DMS53 treated with DMSO at 0.1 percent for 48 hours (cell line): ENCODE measurements at regions not wholly inside any gene's neighbourhood (a gene's known extent, or its start where the extent isn't known, plus 50 kb on each side); places are given as distances from the start of the nearest gene placed in this dataset.
"Not testable (repeated sequence)": the region's sequence is repeated elsewhere in the genome, so short reads cannot be mapped to it uniquely, and the experiment has no call there.

Experiments used
- DNase-seq: peaks from one replicate; lab custom pipeline; 2025; ENCODE audit not compliant: unreplicated experiment; lab: John Stamatoyannopoulos, UW

DNA sequence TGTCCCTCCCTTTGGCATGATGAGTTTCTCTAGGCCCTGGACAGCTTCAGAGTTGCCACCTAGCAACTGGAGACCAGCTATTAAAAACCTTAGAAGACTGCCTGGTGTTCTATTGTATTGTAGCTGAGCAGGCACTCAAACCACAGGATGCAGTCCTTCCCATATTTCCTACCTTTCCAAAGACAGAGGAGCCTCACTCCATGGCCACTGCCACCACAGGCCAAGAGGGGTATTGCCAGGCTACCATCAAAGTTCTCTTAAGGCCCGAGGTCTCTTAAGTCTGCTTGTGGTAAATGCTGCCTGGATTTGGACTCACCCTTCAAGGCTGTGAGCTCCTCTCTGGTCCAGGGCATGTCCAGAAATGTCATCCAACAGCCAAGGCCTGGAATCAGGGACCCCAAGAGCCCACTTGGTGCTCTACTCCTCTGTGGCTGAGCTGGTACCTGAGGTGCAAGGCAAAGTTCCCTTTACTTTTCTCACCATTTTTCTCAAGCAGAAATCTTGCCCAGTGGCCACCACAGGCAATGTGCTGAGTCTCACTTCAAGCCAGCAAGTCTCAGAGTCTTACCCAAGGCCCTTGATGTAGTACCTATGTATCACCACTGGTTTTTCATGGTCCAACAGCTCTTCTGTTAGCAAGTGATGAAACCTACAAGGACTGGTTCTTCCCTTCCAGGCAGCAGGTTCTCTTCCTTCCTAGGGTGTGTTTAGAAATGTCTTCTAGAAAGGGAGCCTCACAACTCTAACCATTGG, 269.4 kb downstream of the AMY1C start:
- no peak for DNase-seq

- no peak for DNase-seq
These were observed 270.0 kb downstream of the AMY1C start for GRCh38 chr1:104019675-104020049.

DNA sequence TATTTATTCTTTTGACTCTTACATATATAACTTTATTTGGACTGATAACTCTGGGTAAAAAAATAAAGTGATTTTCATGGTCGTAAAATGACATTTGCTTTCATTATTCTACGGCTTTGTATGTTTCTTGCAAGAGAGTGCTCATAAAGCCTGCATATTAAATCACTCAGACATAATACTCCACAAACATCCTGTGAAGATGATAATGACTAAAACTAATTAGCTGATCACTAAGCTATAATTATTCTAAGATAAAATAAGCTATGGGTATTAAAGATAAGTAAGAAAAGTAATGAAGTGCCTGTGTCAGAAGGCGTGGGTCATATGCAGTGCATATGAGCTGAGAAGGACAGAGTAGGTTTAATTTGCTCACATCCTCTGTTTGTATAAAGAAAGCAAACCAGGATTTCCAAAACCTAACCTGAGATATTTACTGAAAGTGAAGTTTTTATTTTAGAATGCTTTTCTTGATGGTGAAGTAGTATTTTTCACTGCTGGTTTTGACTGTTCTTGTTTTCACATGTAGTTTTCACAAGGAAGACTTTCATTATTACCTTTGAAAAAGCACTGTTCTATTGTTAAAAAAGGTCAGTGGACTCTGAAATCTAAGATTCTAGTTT, 278.8 kb downstream of the AMY1C start:
- DNase-seq = no peak

DNA sequence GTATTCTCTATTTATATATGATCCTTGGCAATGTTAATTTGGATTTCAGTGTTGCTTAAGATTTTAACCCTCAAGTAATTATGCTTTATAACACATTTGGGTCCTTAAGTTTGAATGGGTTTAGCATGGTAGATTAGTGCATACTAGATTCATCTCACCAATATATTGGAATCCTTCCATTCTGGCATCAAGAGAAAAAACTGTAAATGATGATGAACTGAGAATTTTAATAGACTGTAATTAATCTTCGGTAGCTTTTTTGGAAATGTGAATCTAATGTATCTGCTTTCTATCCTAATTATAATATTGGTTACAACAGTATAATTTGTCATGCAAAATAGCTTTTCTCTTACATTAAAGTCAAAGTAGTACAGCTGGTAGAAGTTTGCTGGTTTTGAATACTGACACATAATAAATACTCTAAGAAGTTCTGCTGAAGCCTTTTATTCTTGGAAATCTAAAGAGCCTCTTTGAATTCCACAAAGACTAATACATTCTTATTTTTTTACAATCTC, 279.8 kb downstream of the AMY1C start:
- no peak for DNase-seq

- DNase-seq = peak; percentile 34
These were observed 307.1 kb downstream of the AMY1C start for GRCh38 chr1:104056786-104057185.

DNA sequence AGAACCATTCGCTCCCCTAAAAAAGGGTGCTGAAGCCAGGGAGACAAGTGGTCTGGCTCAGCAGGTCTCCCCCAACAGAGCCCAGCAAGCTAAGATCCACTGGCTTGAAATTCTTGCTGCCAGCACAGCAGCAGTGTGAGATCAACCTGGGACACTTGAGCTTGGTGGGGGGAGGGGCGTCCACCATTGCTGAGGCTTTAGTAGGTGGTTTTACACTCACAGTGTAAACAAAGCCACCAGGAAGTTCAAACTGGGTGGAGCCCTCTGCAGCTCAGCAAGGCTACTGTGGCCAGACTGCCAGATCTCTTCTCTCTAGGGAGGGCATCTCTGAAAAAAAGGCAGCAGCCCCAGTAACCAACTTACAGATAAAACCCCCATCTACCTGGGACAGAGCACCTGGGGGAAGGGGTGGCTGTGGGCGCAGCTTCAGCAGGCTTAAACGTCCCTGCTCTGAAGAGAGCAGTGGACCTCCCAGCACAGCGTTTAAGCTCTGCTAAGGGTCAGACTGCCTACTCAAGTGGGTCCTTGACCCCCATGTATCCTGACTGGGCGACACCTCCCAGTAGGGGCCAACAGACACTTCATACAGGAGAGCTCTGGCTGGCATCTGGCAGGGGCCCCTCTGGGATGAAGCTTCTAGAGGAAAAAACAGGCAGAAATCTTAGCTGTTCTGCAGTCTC, 307.7 kb downstream of the AMY1C start:
- DNase-seq = peak; percentile 84

GRCh38 chr1:104061637-104062036, 311.9 kb downstream of the AMY1C start:
- not testable (repeated sequence) for DNase-seq

DNA sequence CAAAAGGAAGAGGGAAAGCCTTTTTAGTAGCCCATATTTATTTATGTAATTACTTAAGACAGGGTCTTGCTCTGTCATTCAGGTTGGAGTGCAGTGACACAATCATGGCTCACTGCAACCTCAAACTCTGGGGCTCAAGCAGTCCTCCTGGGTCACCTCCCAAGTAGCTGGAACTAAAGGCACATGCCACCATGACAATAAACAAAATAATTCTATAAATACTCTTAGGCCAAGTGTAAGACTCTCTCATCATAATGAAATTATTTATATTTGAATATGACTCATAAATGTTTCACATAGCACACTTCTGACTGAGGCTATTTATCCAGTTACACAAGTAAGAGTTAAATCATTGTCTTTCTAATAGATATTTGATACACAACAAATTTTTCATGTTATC, 314.7 kb downstream of the AMY1C start:
- no peak for DNase-seq

DNA sequence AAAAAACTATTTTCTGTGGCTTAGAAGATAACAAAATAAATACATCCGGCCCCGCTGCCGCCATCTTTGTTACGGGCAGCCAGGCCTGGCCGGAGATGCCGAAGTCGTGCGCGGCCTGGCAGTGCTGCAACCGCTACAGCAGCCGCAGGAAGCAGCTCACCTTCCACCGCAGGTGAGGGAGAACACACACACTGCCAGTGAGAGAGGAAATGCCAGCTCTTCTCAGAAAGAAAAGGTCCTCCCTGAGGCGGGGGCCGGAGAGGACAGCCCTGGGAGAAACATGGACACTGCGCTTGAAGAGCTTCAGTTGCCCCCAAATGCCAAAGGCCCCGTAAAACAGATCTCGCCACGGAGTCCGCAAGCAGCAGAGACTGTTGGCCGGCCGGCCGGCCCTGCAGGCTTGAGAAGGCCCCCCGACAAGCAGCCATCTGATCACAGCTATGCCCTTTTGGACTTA, 323.2 kb downstream of the AMY1C start:
- peak; percentile 23 for DNase-seq

GRCh38 chr1:104073463-104073902, 323.8 kb downstream of the AMY1C start:
- no peak for DNase-seq

GRCh38 chr1:104082221-104082620, 332.5 kb downstream of the AMY1C start:
- DNase-seq = no peak

DNA sequence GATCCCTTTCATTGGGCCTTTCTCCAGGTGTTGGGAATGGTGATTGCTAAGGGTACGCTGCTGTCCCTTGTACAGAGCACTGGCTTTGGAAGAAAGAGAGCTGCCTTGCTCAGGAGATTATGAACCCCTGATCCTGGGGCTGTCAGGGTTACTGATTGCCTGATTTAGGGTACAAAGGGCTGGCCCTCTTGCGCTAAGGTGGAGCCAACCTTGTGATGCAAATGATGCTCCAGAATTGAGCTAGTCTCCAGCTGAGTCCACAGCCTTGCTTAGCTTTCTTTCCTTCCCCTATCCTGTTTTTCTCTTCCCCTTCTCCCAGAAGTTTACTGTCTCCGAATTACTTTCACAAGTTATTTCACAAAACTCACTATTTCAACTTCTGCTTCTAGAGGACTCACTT, 334.7 kb downstream of the AMY1C start:
- DNase-seq = no peak

- no peak for DNase-seq
These were observed 343.0 kb downstream of the AMY1C start for GRCh38 chr1:104092698-104093097.

DNA sequence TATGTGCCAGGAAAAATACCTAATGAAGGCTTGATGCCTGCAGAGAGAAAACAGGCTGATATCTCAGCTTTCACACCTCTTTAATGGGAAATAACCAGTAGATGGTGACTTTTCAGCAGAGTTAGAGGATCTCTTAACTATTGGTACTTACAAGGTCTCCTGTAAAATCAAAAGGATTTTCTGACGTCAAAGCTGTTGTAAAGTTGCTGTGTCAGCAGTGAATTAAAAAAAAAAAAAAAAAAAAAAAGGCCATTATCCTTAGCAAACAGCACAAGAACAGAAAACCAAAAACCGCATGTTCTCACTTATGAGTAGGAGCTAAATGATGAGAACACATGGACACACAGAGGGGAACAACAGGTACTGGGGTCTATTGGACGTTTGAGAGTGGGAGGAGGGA, 349.1 kb downstream of the AMY1C start:
- no peak for DNase-seq

DNA sequence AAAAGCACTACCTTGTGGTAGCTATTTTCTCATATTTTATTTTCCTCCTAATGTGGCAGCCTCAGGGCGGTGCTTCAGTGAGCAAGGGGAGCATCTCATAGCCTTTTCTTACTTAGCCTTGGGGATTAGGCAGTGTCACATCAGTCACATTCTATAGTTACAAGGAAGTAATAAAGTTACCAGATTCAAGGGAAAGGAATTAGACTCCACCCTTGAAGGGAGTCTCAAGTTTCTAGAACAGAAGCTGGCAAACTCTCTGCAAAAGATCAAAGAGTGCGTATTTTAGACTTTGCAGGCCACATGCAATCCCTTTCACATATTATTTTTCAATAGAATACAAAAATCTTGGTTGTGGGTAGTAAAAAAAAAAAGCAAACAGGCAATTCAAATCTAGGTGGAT, 350.4 kb downstream of the AMY1C start:
- no peak for DNase-seq

DNA sequence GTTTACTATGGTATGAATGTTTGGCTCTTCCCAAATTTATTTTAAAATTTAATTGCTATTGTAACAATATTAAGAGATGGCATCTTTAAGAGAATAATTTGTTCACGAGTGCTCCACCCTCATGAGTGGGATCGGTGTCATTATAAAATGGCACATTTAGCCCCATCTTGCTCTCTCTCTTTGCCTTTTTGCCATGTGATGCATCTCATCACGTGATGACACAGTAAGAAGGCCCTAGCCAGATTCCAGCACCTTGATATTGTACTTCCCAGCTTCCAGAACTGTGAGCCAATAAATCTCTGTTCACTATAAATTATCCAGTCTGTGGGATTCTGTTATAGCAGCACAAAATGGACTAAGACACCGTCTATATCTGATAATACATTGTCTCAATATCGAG, 355.8 kb downstream of the AMY1C start:
- DNase-seq = no peak

- DNase-seq = no peak
These were observed 370.8 kb downstream of the AMY1C start for GRCh38 chr1:104120525-104120924.

GRCh38 chr1:104121271-104121670, 371.6 kb downstream of the AMY1C start:
- no peak for DNase-seq

GRCh38 chr1:104125266-104125665, 375.6 kb downstream of the AMY1C start:
- no peak for DNase-seq

- DNase-seq = no peak
These were observed 376.3 kb downstream of the AMY1C start for GRCh38 chr1:104125970-104126369.

DNA sequence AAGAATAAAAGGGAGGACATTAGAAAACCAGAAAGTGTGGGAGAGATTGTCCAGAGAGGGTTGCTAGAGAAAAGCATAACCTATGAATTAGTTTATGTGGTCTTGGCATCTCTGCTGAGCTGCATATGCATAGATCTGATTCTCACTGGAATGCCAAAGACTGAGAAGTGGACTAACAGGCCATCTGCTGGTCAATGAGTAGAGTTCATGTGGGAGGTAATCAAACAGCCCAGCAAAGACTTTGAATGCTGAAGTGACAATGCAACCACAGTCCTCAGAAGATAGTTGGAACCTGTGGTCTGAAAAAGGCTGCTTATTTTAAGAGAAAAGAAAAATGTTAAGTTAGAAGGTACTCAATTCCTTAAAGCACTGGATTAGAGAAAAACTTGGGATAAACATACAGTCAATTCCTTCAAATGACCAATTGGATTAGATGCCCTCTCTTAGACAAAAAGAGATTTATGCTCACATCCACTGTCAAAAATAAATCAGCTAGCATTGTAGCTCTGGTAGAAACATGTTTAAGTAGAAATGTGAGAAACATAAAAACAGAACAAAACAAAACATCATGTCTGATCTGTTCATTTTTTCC, 382.8 kb downstream of the AMY1C start:
- peak; percentile 66 for DNase-seq
